ENCODE measurements at regions not wholly inside any gene's neighbourhood (a gene's known extent, or its start where the extent isn't known, plus 50 kb on each side); places are given as distances from the start of the nearest gene placed in this dataset.
A peak's percentile ranks its signal among the peaks of the same experiment; 100 is the strongest.

GRCh38 chr6:12221856-12222255 is 68.3 kb upstream of the EDN1 start:
- peak; percentile 24 for DNase-seq

- no peak for DNase-seq
These were observed 67.5 kb upstream of the EDN1 start for GRCh38 chr6:12222405-12223366.

GRCh38 chr6:12223383-12223782 is 66.8 kb upstream of the EDN1 start:
- no peak for DNase-seq

- no peak for DNase-seq
These were observed 65.9 kb upstream of the EDN1 start for GRCh38 chr6:12224251-12224650.

GRCh38 chr6:12228447-12229146 is 61.6 kb upstream of the EDN1 start:
- DNase-seq = no peak

- no peak for DNase-seq
These were observed 60.8 kb upstream of the EDN1 start for GRCh38 chr6:12229332-12229731.

- DNase-seq = no peak
These were observed 59.6 kb upstream of the EDN1 start for GRCh38 chr6:12230523-12230922.

GRCh38 chr6:12232339-12232738 is 57.8 kb upstream of the EDN1 start:
- DNase-seq = no peak

- DNase-seq = no peak
These were observed 57.3 kb upstream of the EDN1 start for GRCh38 chr6:12232821-12233220.

GRCh38 chr6:12233693-12234571 is 56.2 kb upstream of the EDN1 start:
- peak; percentile 50 for DNase-seq

GRCh38 chr6:12235341-12235740 is 54.8 kb upstream of the EDN1 start:
- no peak for DNase-seq

GRCh38 chr6:12238219-12238618 is 51.9 kb upstream of the EDN1 start:
- DNase-seq = no peak
